SK-N-SH (cell line): ENCODE measurements at regions not wholly inside any gene's neighbourhood (a gene's known extent, or its start where the extent isn't known, plus 50 kb on each side); places are given as distances from the start of the nearest gene placed in this dataset.

Experiments used
- CTCF ChIA-PET: fragments of 300-600, 350-600 bp; formaldehyde crosslinking; extraction: SDS; loops from one replicate; lab custom pipeline; 2021; lab: Yijun Ruan, JAX
- POLR2A ChIA-PET: fragments of 350-600 bp; sonication (Branson Sonifier 250); formaldehyde crosslinking; extraction: SDS; loops from one replicate; lab custom pipeline; 2020; ENCODE audit warnings: antibody characterized with exemption, inconsistent platforms; lab: Yijun Ruan, JAX
- DNase-seq: peaks from one replicate; pipeline ENCODE4 v3.0.0; 2012
- H2AFZ ChIP-seq: fragments of 200-600 bp; sonication (generic); 2 replicates; pipeline ENCODE4 v1.8.1; 2016; ENCODE audit warnings: antibody characterized with exemption, mild to moderate bottlenecking, low read depth
- H3F3A ChIP-seq: fragments of 200-600 bp; sonication (generic); replicated peaks from 2 replicates; pipeline ENCODE3; 2016; ENCODE audit warnings: antibody characterized with exemption, mild to moderate bottlenecking; ENCODE audit not compliant: insufficient read depth
- H3K27ac ChIP-seq, 2 experiments: fragments of 200-500 bp in 1 of 2; fragments of 200-600 bp in 1 of 2; sonication (Bioruptor generic) in 1 of 2; sonication (generic), shearing (Covaris generic) in 1 of 2; 2 replicates each; pipeline versions ENCODE4 v1.5.1 to v1.6.1; 2014 to 2016; ENCODE audit warnings: low read depth in 2 of 2, inconsistent platforms in 1 of 2, low read length in 1 of 2, mild to moderate bottlenecking in 1 of 2, mixed read lengths in 1 of 2
- H3K27me3 ChIP-seq: fragments of 200-600 bp; sonication (generic), shearing (Covaris generic); 2 replicates; pipeline ENCODE4 v1.6.1; 2016; ENCODE audit warnings: mixed run types; ENCODE audit not compliant: insufficient read depth
- H3K36me3 ChIP-seq, 2 experiments: fragments of 200-500 bp in 1 of 2; fragments of 200-600 bp in 1 of 2; sonication (Bioruptor generic) in 1 of 2; sonication (generic) in 1 of 2; replicated peaks in 1 of 2; 2 replicates each; pipeline versions ENCODE3 to v1.5.1; 2014 to 2016; ENCODE audit warnings: low read length in 1 of 2, mild to moderate bottlenecking in 1 of 2; ENCODE audit not compliant: insufficient read depth in 2 of 2, control insufficient read depth in 1 of 2
- H3K4me1 ChIP-seq, 2 experiments: fragments of 200-500 bp in 1 of 2; fragments of 200-600 bp in 1 of 2; sonication (Bioruptor generic) in 1 of 2; sonication (generic), shearing (Covaris generic) in 1 of 2; 2 replicates each; pipeline versions ENCODE4 v1.5.1 to v1.6.1; 2014 to 2016; ENCODE audit warnings: low read depth in 1 of 2, low read length in 1 of 2, mixed run types in 1 of 2; ENCODE audit not compliant: insufficient read depth in 2 of 2, control insufficient read depth in 1 of 2
- H3K4me2 ChIP-seq: fragments of 200-600 bp; sonication (generic), shearing (Covaris generic); 2 replicates; pipeline ENCODE4 v1.6.1; 2017; ENCODE audit warnings: mixed run types
- H3K4me3 ChIP-seq, 2 experiments: fragments of 200-500 bp in 1 of 2; fragments of 200-600 bp in 1 of 2; sonication (Bioruptor generic) in 1 of 2; sonication (generic), shearing (Covaris generic) in 1 of 2; 2 replicates each; pipeline versions ENCODE4 v1.5.1 to v1.8.1; 2014 to 2016; ENCODE audit warnings: low read depth in 2 of 2, inconsistent platforms in 1 of 2, low read length in 1 of 2, mild to moderate bottlenecking in 1 of 2, mixed read lengths in 1 of 2, moderate library complexity in 1 of 2
- H3K79me2 ChIP-seq: fragments of 200-600 bp; sonication (generic); 2 replicates; pipeline ENCODE4 v1.8.1; 2017; ENCODE audit warnings: mild to moderate bottlenecking; ENCODE audit not compliant: insufficient read depth
- H3K9ac ChIP-seq: fragments of 200-600 bp; sonication (generic); 2 replicates; pipeline ENCODE4 v1.6.1; 2017; ENCODE audit warnings: mixed run types
- H3K9me2 ChIP-seq: fragments of 200-600 bp; sonication (generic); 2 replicates; pipeline ENCODE4 v1.6.1; 2017; ENCODE audit warnings: mixed run types
- H3K9me3 ChIP-seq: fragments of 200-600 bp; sonication (generic); 2 replicates; pipeline ENCODE4 v1.6.1; 2017; ENCODE audit warnings: mixed run types, mild to moderate bottlenecking, moderate library complexity
- H4K20me1 ChIP-seq: fragments of 200-600 bp; sonication (generic); 2 replicates; pipeline ENCODE4 v1.6.1; 2017; ENCODE audit warnings: mild to moderate bottlenecking, mixed run types; ENCODE audit not compliant: insufficient read depth
- CTCF ChIP-seq: fragments of 200-600 bp; sonication (generic); IDR thresholded peaks from 2 replicates; pipeline ENCODE4 v1.6.1; 2017; ENCODE audit warnings: antibody characterized with exemption, mild to moderate bottlenecking, moderate library complexity
- EZH2phosphoT487 ChIP-seq: fragments of 200-600 bp; sonication (generic); IDR thresholded peaks from 2 replicates; pipeline ENCODE4 v1.6.1; 2017; ENCODE audit warnings: low read depth, mixed run types, mild to moderate bottlenecking, antibody characterized with exemption, moderate library complexity, borderline replicate concordance
- FOSL2 ChIP-seq: IDR thresholded peaks from 2 replicates; pipeline ENCODE4 v1.4.0; 2012; ENCODE audit warnings: low read depth, mild to moderate bottlenecking, moderate library complexity, borderline replicate concordance
- GATA2 ChIP-seq: sonication (generic); formaldehyde crosslinking; IDR thresholded peaks from 2 replicates; pipeline ENCODE4 v1.5.0; 2020; ENCODE audit warnings: mild to moderate bottlenecking, missing genetic modification reagents
- IRF3 ChIP-seq: fragments of 150-350 bp; IDR thresholded peaks from 2 replicates; pipeline ENCODE4 v1.6.1; 2016; ENCODE audit warnings: mild to moderate bottlenecking, low read depth, low read length
- JUND ChIP-seq: IDR thresholded peaks from 2 replicates; pipeline ENCODE4 v1.4.0; 2012
- MAX ChIP-seq: IDR thresholded peaks from 2 replicates; pipeline ENCODE4 v1.4.0; 2012; ENCODE audit warnings: low read depth
- MEF2A ChIP-seq: IDR thresholded peaks from 2 replicates; pipeline ENCODE4 v1.4.0; 2012; ENCODE audit warnings: low read depth, borderline replicate concordance
- PBX3 ChIP-seq: IDR thresholded peaks from 2 replicates; pipeline ENCODE4; 2012
- POLR2AphosphoS5 ChIP-seq: IDR thresholded peaks from 2 replicates; pipeline ENCODE4 v1.6.1; 2012; ENCODE audit warnings: low read depth, low read length
- RCOR1 ChIP-seq: fragments of 150-350 bp; IDR thresholded peaks from 2 replicates; pipeline ENCODE4 v1.6.1; 2017; ENCODE audit warnings: antibody characterized with exemption, low read length
- RXRA ChIP-seq: IDR thresholded peaks from 2 replicates; pipeline ENCODE4 v1.4.0; 2012; ENCODE audit warnings: low read depth, mild to moderate bottlenecking, borderline replicate concordance
- SIN3A ChIP-seq: IDR thresholded peaks from 2 replicates; pipeline ENCODE4 v1.6.1; 2012; ENCODE audit warnings: low read depth, mild to moderate bottlenecking, low read length, moderate library complexity, borderline replicate concordance
- TAF1 ChIP-seq: IDR thresholded peaks from 2 replicates; pipeline ENCODE4 v1.6.1; 2012; ENCODE audit warnings: low read depth, mild to moderate bottlenecking, low read length, moderate library complexity, borderline replicate concordance
- USF2 ChIP-seq: fragments of 150-350 bp; IDR thresholded peaks from 2 replicates; pipeline ENCODE4 v1.6.1; 2017; ENCODE audit warnings: antibody characterized with exemption, low read length, low read depth, borderline replicate concordance
- YY1 ChIP-seq: IDR thresholded peaks from 2 replicates; pipeline ENCODE4 v1.4.0; 2012; ENCODE audit warnings: low read depth, mild to moderate bottlenecking
- ZBTB33 ChIP-seq: IDR thresholded peaks from 2 replicates; pipeline ENCODE4 v1.4.0; 2012; ENCODE audit warnings: low read depth, borderline replicate concordance
- WGBS: methylation state at CpG from one replicate; pipeline ENCODE4 v1.1.6; 2017; ENCODE audit warnings: low lambda C conversion rate; 5-methylcytosine and 5-hydroxymethylcytosine counted together

GRCh38 chr17:77637818-77638575 is 320.5 kb upstream of the TNRC6C start:
- CTCF ChIA-PET: interaction anchor here (0.7 to 2.1 kb wide), 3 partner anchors 9 to 110 kb away, joined by 3 to 7 read pairs (median 6); no protein-coding TSS in a partner anchor
- WGBS: 38% methylated on average over 15 of the region's 16 CpGs
- DNase-seq: peak; percentile 68

More at GRCh38 chr17:77637818-77638575, 320.5 kb upstream of the TNRC6C start:
- POLR2A ChIA-PET: no interaction called here
- H3F3A ChIP-seq: no peaks in the 10 kb centered on the region
- no peak overlapping the region for H3K4me3 ChIP-seq
- H3K4me2 ChIP-seq: no peak overlapping the region
- TF ChIP-seq RXRA: no peak
- no peak for TF ChIP-seq IRF3
- TF ChIP-seq FOSL2: no peak
- TF ChIP-seq TAF1: no peak
- no peak for TF ChIP-seq CTCF
- no peak for TF ChIP-seq ZBTB33
- no peak for TF ChIP-seq SIN3A
- TF ChIP-seq MEF2A: no peak
- no peak for TF ChIP-seq USF2
- TF ChIP-seq GATA2 (CRISPR knock-in tag): no peak
- no peak for TF ChIP-seq PBX3
- no peak for TF ChIP-seq YY1
- no peak for TF ChIP-seq MAX
- TF ChIP-seq POLR2AphosphoS5: no peak
- TF ChIP-seq EZH2phosphoT487: no peak
- no peak for TF ChIP-seq JUND
- no peak for TF ChIP-seq RCOR1
- no peaks in the 10 kb centered on the region for H3K36me3 ChIP-seq
- no peak overlapping the region for H3K9ac ChIP-seq
- no peaks in the 10 kb centered on the region for H4K20me1 ChIP-seq
- H3K79me2 ChIP-seq: no peaks in the 10 kb centered on the region
- H3K27me3 ChIP-seq: peaks cover 10% of the 10 kb centered on the region
- no peaks in the 10 kb centered on the region for H3K9me2 ChIP-seq
- no peak overlapping the region for H3K27ac ChIP-seq
- H3K9me3 ChIP-seq: no peaks in the 10 kb centered on the region
- no peak overlapping the region for H2AFZ ChIP-seq
- peaks cover 0 to 16% of the 10 kb centered on the region in 2 experiments; a peak in 1 of 4 replicates for H3K4me1 ChIP-seq
